Tibial nerve (tissue), 4 donors: ENCODE measurements at regions not wholly inside any gene's neighbourhood (a gene's known extent, or its start where the extent isn't known, plus 50 kb on each side); places are given as distances from the start of the nearest gene placed in this dataset.

Experiments used
- DNase-seq, 2 donors: peaks; one replicate each; pipeline ENCODE4 v3.0.0-alpha.2; 2019; ENCODE audit warnings: low spot score in 2 of 2
- H3K27ac ChIP-seq, 4 donors: fragments of 200-600 bp; sonication (generic) in 3 of 4; one replicate each; pipeline ENCODE4 v1.5.1; 2017 to 2019; ENCODE audit warnings: mild to moderate bottlenecking in 1 of 4
- H3K27me3 ChIP-seq, 2 donors: fragments of 200-600 bp; sonication (generic) in 1 of 2; one replicate each; pipeline versions ENCODE4 v1.5.1 to v1.6.0; 2017 to 2019
- H3K36me3 ChIP-seq, 3 donors: fragments of 200-600 bp; sonication (generic); one replicate each; pipeline ENCODE4 v1.5.1; 2018 to 2019
- H3K4me1 ChIP-seq, 4 donors: fragments of 200-600 bp; sonication (generic) in 3 of 4; one replicate each; pipeline ENCODE4 v1.5.1; 2017 to 2019
- H3K4me3 ChIP-seq, 4 donors: fragments of 200-600 bp; sonication (generic) in 3 of 4; one replicate each; pipeline ENCODE4 v1.5.1; 2017 to 2019; ENCODE audit warnings: mild to moderate bottlenecking in 1 of 4, moderate library complexity in 1 of 4
- H3K9me3 ChIP-seq, 4 donors: fragments of 200-600 bp; sonication (generic) in 3 of 4; one replicate each; pipeline ENCODE4 v1.5.1; 2017 to 2019
- CTCF ChIP-seq, 5 experiments: fragments of 200-600 bp in 3 of 5; fragments of 450-650 bp in 2 of 5; sonication (generic) in 3 of 5; IDR thresholded peaks; one replicate each; pipeline ENCODE4 v1.5.1; 2016 to 2019; ENCODE audit warnings: antibody characterized with exemption in 5 of 5, mild to moderate bottlenecking in 3 of 5, moderate library complexity in 2 of 5
- EP300 ChIP-seq, 2 donors: sonication (generic); formaldehyde crosslinking; IDR thresholded peaks; one replicate each; pipeline ENCODE4 v1.6.1; 2017; ENCODE audit warnings: antibody characterized with exemption in 2 of 2, mild to moderate bottlenecking in 1 of 2
- POLR2A ChIP-seq, 2 donors: fragments of 450-650 bp; IDR thresholded peaks; one replicate each; pipeline ENCODE4 v1.6.1; 2017; ENCODE audit warnings: antibody characterized with exemption in 2 of 2, mild to moderate bottlenecking in 2 of 2, moderate library complexity in 2 of 2
- WGBS, 2 donors: methylation state at CpG; one replicate each; pipeline ENCODE4 v1.1.5; 2018; 5-methylcytosine and 5-hydroxymethylcytosine counted together

- TF ChIP-seq CTCF (IDR thresholded peaks at IDR 0.05) = no peak
- TF ChIP-seq EP300 (IDR thresholded peaks at IDR 0.05) = no peak
- TF ChIP-seq POLR2A (IDR thresholded peaks at IDR 0.05) = no peak
- 72 to 83% methylated on average over 1 of the region's 1 CpG for WGBS, 2 donors
- Histone ChIP-seq H3K4me1 (no peaks in the 10 kb centered on the region), H3K27me3 (no peaks in the 10 kb centered on the region), H3K4me3 (no peak overlapping the region), H3K27ac (no peak overlapping the region), H3K9me3 (no peaks in the 10 kb centered on the region), H3K36me3 (no peaks in the 10 kb centered on the region)
- no peak for DNase-seq
Observed at GRCh38 chr5:39876146-39876545, 451.4 kb upstream of the DAB2 start.

GRCh38 chr5:39870137-39870536 is 445.4 kb upstream of the DAB2 start:
- no peaks in the 10 kb centered on the region for H3K36me3 ChIP-seq
- H3K4me1 ChIP-seq = no peaks in the 10 kb centered on the region
- no peak overlapping the region for H3K4me3 ChIP-seq
- no peak for DNase-seq
- H3K27me3 ChIP-seq = no peaks in the 10 kb centered on the region
- H3K27ac ChIP-seq = no peak overlapping the region
- TF ChIP-seq POLR2A (IDR thresholded peaks at IDR 0.05) = no peak
- TF ChIP-seq CTCF (IDR thresholded peaks at IDR 0.05) = no peak
- TF ChIP-seq EP300 (IDR thresholded peaks at IDR 0.05) = no peak
- peaks cover 0 to 8% (median 0%) of the 10 kb centered on the region in 4 donors for H3K9me3 ChIP-seq

- Histone ChIP-seq H3K4me3 (no peak overlapping the region), H3K27me3 (no peaks in the 10 kb centered on the region), H3K36me3 (no peaks in the 10 kb centered on the region), H3K9me3 (peaks cover 0 to 8% (median 0%) of the 10 kb centered on the region in 4 donors), H3K27ac (no peak overlapping the region), H3K4me1 (no peaks in the 10 kb centered on the region)
- no peak for DNase-seq
- WGBS, 2 donors = 67 to 86% methylated on average over 1 of the region's 1 CpG
- TF ChIP-seq CTCF (IDR thresholded peaks at IDR 0.05) (no peak), POLR2A (IDR thresholded peaks at IDR 0.05) (no peak), EP300 (IDR thresholded peaks at IDR 0.05) (no peak)
Observed at GRCh38 chr5:39869396-39869795, 444.6 kb upstream of the DAB2 start.

GRCh38 chr5:39867923-39868322 is 443.1 kb upstream of the DAB2 start:
- no peaks in the 10 kb centered on the region for H3K27me3 ChIP-seq

GRCh38 chr5:39863926-39864552 is 439.3 kb upstream of the DAB2 start:
- H3K9me3 ChIP-seq = no peaks in the 10 kb centered on the region
- TF ChIP-seq POLR2A (IDR thresholded peaks at IDR 0.05) (no peak), EP300 (IDR thresholded peaks at IDR 0.05) (no peak), CTCF (IDR thresholded peaks at IDR 0.05) (no peak)
- no peak for DNase-seq
- no peaks in the 10 kb centered on the region for H3K36me3 ChIP-seq
- no peak overlapping the region for H3K4me3 ChIP-seq
- no peaks in the 10 kb centered on the region for H3K4me1 ChIP-seq
- no peaks in the 10 kb centered on the region for H3K27me3 ChIP-seq
- no peak overlapping the region for H3K27ac ChIP-seq
- 54 to 58% methylated on average over 7 of the region's 7 CpGs for WGBS, 2 donors

More at GRCh38 chr5:39867923-39868322, 443.1 kb upstream of the DAB2 start:
- H3K36me3 ChIP-seq = no peaks in the 10 kb centered on the region
- H3K4me3 ChIP-seq = no peak overlapping the region
- peaks cover 0 to 8% (median 0%) of the 10 kb centered on the region in 4 donors for H3K9me3 ChIP-seq
- H3K4me1 ChIP-seq = no peaks in the 10 kb centered on the region
- TF ChIP-seq POLR2A (IDR thresholded peaks at IDR 0.05) = no peak
- no peak for TF ChIP-seq CTCF (IDR thresholded peaks at IDR 0.05)
- TF ChIP-seq EP300 (IDR thresholded peaks at IDR 0.05) = no peak
- H3K27ac ChIP-seq = no peak overlapping the region
- DNase-seq = no peak
